HepG2 (cell line): ENCODE measurements at regions not wholly inside any gene's neighbourhood (a gene's known extent, or its start where the extent isn't known, plus 50 kb on each side); places are given as distances from the start of the nearest gene placed in this dataset.

Experiments used
- E2F5 ChIP-seq: sonication (generic); formaldehyde crosslinking; conservative IDR thresholded peaks from 2 replicates; pipeline ENCODE4 v1.4.0; 2020; ENCODE audit warnings: missing genetic modification reagents
- EP300 ChIP-seq, 3 experiments: sonication (generic) in 1 of 3; formaldehyde crosslinking in 1 of 3; IDR thresholded peaks; 2 replicates each; pipeline versions ENCODE4 v1.5.1 to v1.6.1; 2011 to 2020; ENCODE audit warnings: low read depth in 2 of 3, low read length in 2 of 3, borderline replicate concordance in 1 of 3, improper control_type of control experiment in 1 of 3, mild to moderate bottlenecking in 1 of 3, missing genetic modification reagents in 1 of 3, moderate library complexity in 1 of 3
- GABPB1 ChIP-seq: IDR thresholded peaks from 2 replicates; pipeline ENCODE4 v1.6.1; 2016; ENCODE audit warnings: mild to moderate bottlenecking, missing genetic modification reagents, moderate library complexity, missing compliant biosample characterization
- HDAC2 ChIP-seq: sonication (generic); formaldehyde crosslinking; IDR thresholded peaks from 2 replicates; pipeline ENCODE4 v1.4.0; 2020; ENCODE audit warnings: missing genetic modification reagents
- HIC2 ChIP-seq: sonication (generic); formaldehyde crosslinking; IDR thresholded peaks from 2 replicates; pipeline ENCODE4 v1.9.0; 2022; ENCODE audit warnings: low read depth, missing genetic modification reagents
- HOXA3 ChIP-seq: sonication (generic); formaldehyde crosslinking; IDR thresholded peaks from 2 replicates; pipeline ENCODE4 v1.5.0; 2020; ENCODE audit warnings: missing genetic modification reagents
- JARID2 ChIP-seq: sonication (generic); formaldehyde crosslinking; IDR thresholded peaks from 2 replicates; pipeline ENCODE4 v1.8.1; 2023; ENCODE audit warnings: missing genetic modification reagents, inconsistent platforms; ENCODE audit not compliant: insufficient replicate concordance
- JDP2 ChIP-seq: sonication (generic); formaldehyde crosslinking; IDR thresholded peaks from 2 replicates; pipeline ENCODE4 v1.8.1; 2022; ENCODE audit warnings: missing genetic modification reagents, borderline replicate concordance
- KDM2A ChIP-seq: sonication (generic); formaldehyde crosslinking; IDR thresholded peaks from 2 replicates; pipeline ENCODE4 v1.4.0; 2020; ENCODE audit warnings: low read depth, missing genetic modification reagents, borderline replicate concordance
- LCORL ChIP-seq, 2 experiments: fragments of 450-650 bp in 1 of 2; sonication (generic) in 1 of 2; formaldehyde crosslinking in 1 of 2; IDR thresholded peaks; 2 replicates each; pipeline versions ENCODE4 v1.5.0 to v1.6.1; 2017 to 2020; ENCODE audit warnings: antibody characterized with exemption in 1 of 2, missing genetic modification reagents in 1 of 2
- NPAS2 ChIP-seq: sonication (generic); formaldehyde crosslinking; IDR thresholded peaks from 2 replicates; pipeline ENCODE4 v1.8.0; 2022; ENCODE audit warnings: mild to moderate bottlenecking, missing genetic modification reagents, borderline replicate concordance
- POLR2A ChIP-seq, 2 experiments: IDR thresholded peaks; 2 replicates each; pipeline ENCODE4 v1.6.1; 2011; ENCODE audit warnings: low read depth in 2 of 2, low read length in 2 of 2, mild to moderate bottlenecking in 1 of 2, moderate library complexity in 1 of 2; ENCODE audit not compliant: insufficient read depth in 1 of 2
- RXRA ChIP-seq: sonication (generic); formaldehyde crosslinking; IDR thresholded peaks from 2 replicates; pipeline ENCODE4 v1.5.1; 2020; ENCODE audit warnings: missing genetic modification reagents
- ZC3H4 ChIP-seq: sonication (generic); formaldehyde crosslinking; IDR thresholded peaks from 2 replicates; pipeline ENCODE4 v1.4.0; 2020; ENCODE audit warnings: missing genetic modification reagents, borderline replicate concordance
- ZFY ChIP-seq: sonication (generic); formaldehyde crosslinking; IDR thresholded peaks from 2 replicates; pipeline ENCODE4 v1.4.0; 2020; ENCODE audit warnings: missing genetic modification reagents
- ZKSCAN8 ChIP-seq: IDR thresholded peaks from 2 replicates; pipeline ENCODE4 v1.6.1; 2016; ENCODE audit warnings: borderline replicate concordance, missing genetic modification reagents, missing compliant biosample characterization
- ZNF142 ChIP-seq: sonication (generic); formaldehyde crosslinking; IDR thresholded peaks from 2 replicates; pipeline ENCODE4 v1.4.0; 2020; ENCODE audit warnings: missing genetic modification reagents
- ZNF30 ChIP-seq: sonication (generic); formaldehyde crosslinking; IDR thresholded peaks from 2 replicates; pipeline ENCODE4 v1.5.0; 2020; ENCODE audit warnings: mild to moderate bottlenecking, missing genetic modification reagents

GRCh38 chr5:27472000-27472763 is 433.8 kb upstream of the CDH9 start (continued):
- TF ChIP-seq ZNF142 (CRISPR knock-in tag) (peak; percentile 56; the same call in 1 of the 2 replicates), ZC3H4 (CRISPR knock-in tag) (0 out of 2 replicates have a peak, but pooled peaks have one; percentile 71), LCORL (IDR thresholded peaks at IDR 0.05) (peak; percentile 36; the same call in 1 of the 2 replicates), LCORL (CRISPR knock-in tag; IDR thresholded peaks at IDR 0.05) (no peak), ZKSCAN8 (CRISPR knock-in tag) (peak; percentile 36; the same call in 1 of the 2 replicates), ZFY (peak; percentile 48), JDP2 (CRISPR knock-in tag) (no peak), HIC2 (CRISPR knock-in tag) (no peak), HDAC2 (CRISPR knock-in tag) (peak; percentile 26; the same call in 1 of the 2 replicates), HOXA3 (CRISPR knock-in tag) (peak; percentile 24; the same call in 1 of the 2 replicates), KDM2A (CRISPR knock-in tag) (no peak), JARID2 (CRISPR knock-in tag) (peak; percentile 51), ZNF30 (CRISPR knock-in tag) (no peak), E2F5 (CRISPR knock-in tag) (no peak), EP300 (IDR thresholded peaks at IDR 0.05; ENCODE audit: low read depth in 2 of 2, low read length in 2 of 2) (0 out of 4 replicates have a peak, but pooled peaks have one; percentile 14 to 31), EP300 (CRISPR knock-in tag; IDR thresholded peaks at IDR 0.05; ENCODE audit: borderline replicate concordance) (peak; percentile 24; the same call in 1 of the 2 replicates), GABPB1 (CRISPR knock-in tag) (no peak), POLR2A (IDR thresholded peaks at IDR 0.05; ENCODE audit: insufficient read depth in 1 of 2, low read depth in 2 of 2, low read length in 2 of 2) (peak; percentile 84 to 90), NPAS2 (no peak), RXRA (peak; percentile 32; the same call in 1 of the 2 replicates)
